ENCODE measurements at regions not wholly inside any gene's neighbourhood (a gene's known extent, or its start where the extent isn't known, plus 50 kb on each side); places are given as distances from the start of the nearest gene placed in this dataset.

DNA sequence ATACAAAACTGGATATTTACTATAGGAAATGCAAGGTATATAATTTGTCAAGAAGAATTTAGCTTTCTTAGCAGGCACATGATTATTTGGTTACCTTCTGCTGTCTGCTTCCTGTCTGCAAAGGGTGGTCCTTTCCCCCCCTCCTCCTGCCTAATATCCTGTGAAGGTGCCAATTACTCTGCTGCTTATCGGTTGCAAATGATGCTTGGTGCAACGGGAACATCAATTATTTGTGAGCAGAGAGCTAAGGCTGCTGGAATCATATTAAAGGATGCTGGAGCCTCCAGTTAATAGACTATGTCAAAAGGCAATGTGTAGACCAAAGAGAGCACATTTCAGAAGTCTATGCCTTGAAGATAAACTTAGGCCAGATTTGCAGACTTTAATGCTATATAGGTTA is 443.7 kb upstream of the ONECUT1 start:
- Histone ChIP-seq H3K27ac (ENCODE audit: low read length) (no peak overlapping the region), H3K9me3 (ENCODE audit: control insufficient read depth, low read depth, low read length) (no peaks in the 10 kb centered on the region), H3K27me3 (ENCODE audit: control insufficient read depth, insufficient read depth, low read length) (no peaks in the 10 kb centered on the region), H3K4me3 (ENCODE audit: low read length) (no peak overlapping the region), H3K9ac (ENCODE audit: low read length) (no peak overlapping the region), H3K36me3 (ENCODE audit: control insufficient read depth, low read depth, low read length) (no peaks in the 10 kb centered on the region), H3K4me1 (ENCODE audit: control insufficient read depth, low read depth, low read length) (no peaks in the 10 kb centered on the region)

DNA sequence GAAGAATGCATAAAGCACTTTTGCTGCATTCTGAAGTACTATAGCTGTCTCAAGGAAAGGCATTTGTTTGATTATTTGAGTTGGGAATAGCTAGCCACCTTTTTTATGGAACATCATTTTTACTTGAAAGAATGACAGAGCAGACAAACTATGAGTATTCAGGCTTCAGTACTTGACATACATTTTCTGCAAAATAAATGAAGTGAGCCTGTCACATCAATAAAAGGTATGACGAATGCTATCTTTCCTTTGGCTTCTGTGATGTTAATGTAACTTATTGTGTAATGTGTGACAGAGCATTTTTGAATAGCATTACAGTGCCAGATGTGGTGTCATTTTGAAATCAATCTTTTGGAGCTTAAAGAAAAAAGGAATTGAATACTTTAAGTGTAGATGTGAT is 440.3 kb upstream of the ONECUT1 start:
- Histone ChIP-seq H3K9ac (ENCODE audit: low read length) (no peak overlapping the region), H3K27ac (ENCODE audit: low read length) (no peak overlapping the region), H3K9me3 (ENCODE audit: control insufficient read depth, low read depth, low read length) (no peaks in the 10 kb centered on the region), H3K4me3 (ENCODE audit: low read length) (no peak overlapping the region), H3K27me3 (ENCODE audit: control insufficient read depth, insufficient read depth, low read length) (no peaks in the 10 kb centered on the region), H3K36me3 (ENCODE audit: control insufficient read depth, low read depth, low read length) (no peaks in the 10 kb centered on the region), H3K4me1 (ENCODE audit: control insufficient read depth, low read depth, low read length) (no peaks in the 10 kb centered on the region)

DNA sequence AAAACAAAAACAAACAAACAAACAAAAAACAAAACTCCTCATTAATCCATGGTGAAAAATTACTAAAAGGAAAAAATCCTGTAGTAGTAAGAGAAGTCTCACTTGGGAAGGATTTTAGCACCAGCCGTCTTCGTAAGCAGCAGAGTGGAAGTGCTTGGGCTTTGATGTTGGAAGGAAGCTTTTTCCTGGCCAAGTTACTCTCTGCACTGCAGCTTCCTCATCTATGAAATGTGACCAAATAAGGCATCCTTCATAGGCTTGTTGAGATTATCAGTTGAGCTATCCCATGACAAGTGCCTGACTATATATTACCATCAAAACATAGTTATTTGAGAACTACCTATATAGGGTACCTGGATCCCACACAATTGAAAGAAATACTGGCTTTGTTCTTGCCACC is 436.4 kb upstream of the ONECUT1 start:
- H3K27ac ChIP-seq (ENCODE audit: low read length): no peak overlapping the region

DNA sequence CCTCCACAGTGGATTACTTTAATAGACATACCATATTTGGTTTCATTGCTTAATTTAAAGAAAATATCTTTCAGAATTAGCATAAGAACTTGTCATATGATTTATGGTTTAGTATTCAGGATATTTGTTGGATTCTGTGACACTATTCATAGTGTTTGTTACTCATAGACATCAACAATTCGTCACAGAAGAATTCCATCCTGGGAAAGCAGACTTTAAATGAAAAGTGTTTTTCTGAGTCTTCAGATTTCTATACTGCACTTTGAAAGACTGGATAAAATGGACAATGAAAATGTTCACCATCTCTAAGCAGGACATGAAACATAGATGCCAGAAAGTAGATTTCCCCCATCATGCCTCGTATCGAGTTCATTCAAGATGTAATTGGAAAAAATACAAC is 435.6 kb upstream of the ONECUT1 start:
- Histone ChIP-seq H3K9ac (ENCODE audit: low read length) (no peak overlapping the region), H3K4me3 (ENCODE audit: low read length) (no peak overlapping the region), H3K27me3 (ENCODE audit: control insufficient read depth, insufficient read depth, low read length) (no peaks in the 10 kb centered on the region), H3K9me3 (ENCODE audit: control insufficient read depth, low read depth, low read length) (no peaks in the 10 kb centered on the region), H3K36me3 (ENCODE audit: control insufficient read depth, low read depth, low read length) (no peaks in the 10 kb centered on the region), H3K4me1 (ENCODE audit: control insufficient read depth, low read depth, low read length) (no peaks in the 10 kb centered on the region), H3K27ac (ENCODE audit: low read length) (no peak overlapping the region)

More for the DNA sequence above, 436.4 kb upstream of the ONECUT1 start:
- no peaks in the 10 kb centered on the region for H3K4me1 ChIP-seq (ENCODE audit: control insufficient read depth, low read depth, low read length)
- no peaks in the 10 kb centered on the region for H3K27me3 ChIP-seq (ENCODE audit: control insufficient read depth, insufficient read depth, low read length)
- H3K36me3 ChIP-seq (ENCODE audit: control insufficient read depth, low read depth, low read length): no peaks in the 10 kb centered on the region
- no peak overlapping the region for H3K4me3 ChIP-seq (ENCODE audit: low read length)
- H3K9ac ChIP-seq (ENCODE audit: low read length): no peak overlapping the region
- H3K9me3 ChIP-seq (ENCODE audit: control insufficient read depth, low read depth, low read length): no peaks in the 10 kb centered on the region

DNA sequence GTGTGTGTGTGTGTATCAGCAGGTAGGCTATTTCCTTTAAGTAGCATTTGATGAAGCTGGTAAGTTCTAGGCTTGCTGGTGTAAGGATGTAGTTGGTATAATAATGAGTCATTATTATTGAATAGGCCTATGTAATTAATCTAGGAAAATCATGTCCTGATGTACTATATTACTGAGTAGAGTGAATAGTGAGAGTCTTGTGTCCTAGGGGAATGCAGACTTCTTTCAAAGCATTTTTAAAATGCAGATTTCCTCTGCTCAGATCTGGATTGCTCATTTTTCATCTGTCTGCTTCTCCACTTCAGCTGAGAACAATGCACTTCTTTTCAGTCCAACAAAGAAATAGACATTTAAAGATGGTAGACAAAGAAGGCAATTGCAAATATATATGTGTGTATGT is 434.2 kb upstream of the ONECUT1 start:
- H3K27me3 ChIP-seq (ENCODE audit: control insufficient read depth, insufficient read depth, low read length): no peaks in the 10 kb centered on the region
- H3K9ac ChIP-seq (ENCODE audit: low read length): no peak overlapping the region
- H3K4me1 ChIP-seq (ENCODE audit: control insufficient read depth, low read depth, low read length): no peaks in the 10 kb centered on the region
- no peak overlapping the region for H3K4me3 ChIP-seq (ENCODE audit: low read length)
- H3K27ac ChIP-seq (ENCODE audit: low read length): no peak overlapping the region
- H3K36me3 ChIP-seq (ENCODE audit: control insufficient read depth, low read depth, low read length): no peaks in the 10 kb centered on the region
- no peaks in the 10 kb centered on the region for H3K9me3 ChIP-seq (ENCODE audit: control insufficient read depth, low read depth, low read length)

DNA sequence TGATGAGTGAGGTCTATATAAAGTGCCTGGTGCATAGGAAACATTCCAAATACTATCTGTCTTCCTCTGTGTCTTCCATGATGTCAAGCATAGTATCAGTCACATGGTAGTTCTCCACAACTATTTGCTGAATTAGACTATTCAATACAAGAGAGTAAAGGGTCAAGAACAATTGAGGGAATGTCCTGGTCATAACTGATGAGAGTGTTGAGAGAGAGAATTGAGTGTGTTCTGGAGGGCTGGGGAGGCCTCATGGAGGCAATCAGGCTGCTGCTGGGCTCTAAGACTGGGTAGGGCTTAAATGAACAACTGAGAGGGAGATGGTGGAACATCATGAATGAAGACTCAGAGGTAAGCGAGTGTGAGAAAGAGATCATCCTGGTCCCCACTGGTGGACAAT is 433.7 kb upstream of the ONECUT1 start:
- no peak overlapping the region for H3K4me3 ChIP-seq (ENCODE audit: low read length)
- no peaks in the 10 kb centered on the region for H3K36me3 ChIP-seq (ENCODE audit: control insufficient read depth, low read depth, low read length)
- no peak overlapping the region for H3K27ac ChIP-seq (ENCODE audit: low read length)

DNA sequence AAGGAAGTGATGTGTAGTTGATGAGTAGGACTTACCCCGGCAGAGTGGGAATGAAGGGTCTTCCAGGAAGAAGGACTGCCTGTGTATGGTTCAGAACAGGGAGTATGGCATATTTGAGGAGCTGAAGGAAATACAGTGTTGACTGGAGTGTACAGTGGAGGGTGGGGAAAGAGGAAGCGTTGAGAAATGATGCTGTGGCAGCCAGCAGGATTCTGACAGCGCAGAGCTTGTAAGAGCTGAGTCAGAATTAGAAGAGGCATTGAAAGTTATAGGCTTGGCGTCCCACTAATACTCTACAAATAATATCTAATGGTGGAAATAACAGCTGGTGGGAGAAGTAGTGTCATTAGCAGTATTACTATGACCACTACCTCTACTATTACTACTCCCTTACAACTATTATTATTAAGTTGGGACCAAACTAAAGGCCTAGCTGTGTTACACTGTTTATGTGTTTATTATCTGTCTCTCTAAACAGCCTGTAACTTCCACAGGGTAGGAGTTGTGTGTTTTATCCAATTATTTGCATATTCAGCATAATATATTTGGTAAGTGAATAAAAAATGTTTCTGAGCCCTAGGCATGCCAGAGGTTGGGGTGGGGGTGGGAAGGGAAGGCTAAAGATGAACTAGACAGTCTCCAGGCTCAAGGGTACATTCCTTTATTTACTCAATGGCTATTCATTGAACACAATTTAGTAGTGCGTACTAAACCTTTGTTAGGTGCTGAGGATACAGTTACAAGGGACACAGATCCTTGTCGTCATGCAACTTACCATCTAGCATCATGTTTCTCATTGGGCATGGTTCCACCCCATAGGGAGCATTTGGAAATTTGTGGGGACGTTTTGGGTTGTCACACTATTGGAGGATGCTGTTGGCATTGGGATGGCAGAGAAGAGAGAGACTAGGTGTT is 428.8 kb upstream of the ONECUT1 start:
- no peaks in the 10 kb centered on the region for H3K9me3 ChIP-seq (ENCODE audit: control insufficient read depth, low read depth, low read length)
- no peak overlapping the region for H3K4me3 ChIP-seq (ENCODE audit: low read length)
- H3K9ac ChIP-seq (ENCODE audit: low read length): no peak overlapping the region
- H3K4me1 ChIP-seq (ENCODE audit: control insufficient read depth, low read depth, low read length): no peaks in the 10 kb centered on the region
- H3K27ac ChIP-seq (ENCODE audit: low read length): no peak overlapping the region
- no peaks in the 10 kb centered on the region for H3K27me3 ChIP-seq (ENCODE audit: control insufficient read depth, insufficient read depth, low read length)
- no peaks in the 10 kb centered on the region for H3K36me3 ChIP-seq (ENCODE audit: control insufficient read depth, low read depth, low read length)

More for the DNA sequence above, 433.7 kb upstream of the ONECUT1 start:
- no peaks in the 10 kb centered on the region for H3K4me1 ChIP-seq (ENCODE audit: control insufficient read depth, low read depth, low read length)
- H3K9ac ChIP-seq (ENCODE audit: low read length): no peak overlapping the region
- H3K27me3 ChIP-seq (ENCODE audit: control insufficient read depth, insufficient read depth, low read length): no peaks in the 10 kb centered on the region
- no peaks in the 10 kb centered on the region for H3K9me3 ChIP-seq (ENCODE audit: control insufficient read depth, low read depth, low read length)

DNA sequence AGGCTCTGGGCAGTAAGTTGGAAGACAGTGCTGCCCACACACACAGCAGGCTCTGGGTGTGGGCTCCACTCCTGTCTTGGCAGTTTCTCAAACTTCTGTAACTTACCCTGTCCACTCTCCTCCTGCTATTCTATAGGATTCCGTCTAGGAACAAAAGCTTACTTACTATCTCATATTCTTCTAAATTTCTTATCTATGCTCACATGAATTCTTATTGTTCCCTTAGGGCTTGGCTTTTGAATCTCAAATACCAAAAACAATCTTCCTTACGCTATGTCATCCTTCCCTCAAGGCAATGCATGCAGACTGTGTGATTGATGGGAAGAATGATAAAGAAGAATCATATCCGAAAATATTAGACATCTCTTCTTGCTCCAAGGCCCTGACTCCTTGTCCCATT is 425.9 kb upstream of the ONECUT1 start:
- Histone ChIP-seq H3K9ac (ENCODE audit: low read length) (no peak overlapping the region), H3K27ac (ENCODE audit: low read length) (no peak overlapping the region), H3K4me1 (ENCODE audit: control insufficient read depth, low read depth, low read length) (peaks cover 4% of the 10 kb centered on the region), H3K36me3 (ENCODE audit: control insufficient read depth, low read depth, low read length) (no peaks in the 10 kb centered on the region), H3K27me3 (ENCODE audit: control insufficient read depth, insufficient read depth, low read length) (no peaks in the 10 kb centered on the region), H3K9me3 (ENCODE audit: control insufficient read depth, low read depth, low read length) (no peaks in the 10 kb centered on the region), H3K4me3 (ENCODE audit: low read length) (no peak overlapping the region)

DNA sequence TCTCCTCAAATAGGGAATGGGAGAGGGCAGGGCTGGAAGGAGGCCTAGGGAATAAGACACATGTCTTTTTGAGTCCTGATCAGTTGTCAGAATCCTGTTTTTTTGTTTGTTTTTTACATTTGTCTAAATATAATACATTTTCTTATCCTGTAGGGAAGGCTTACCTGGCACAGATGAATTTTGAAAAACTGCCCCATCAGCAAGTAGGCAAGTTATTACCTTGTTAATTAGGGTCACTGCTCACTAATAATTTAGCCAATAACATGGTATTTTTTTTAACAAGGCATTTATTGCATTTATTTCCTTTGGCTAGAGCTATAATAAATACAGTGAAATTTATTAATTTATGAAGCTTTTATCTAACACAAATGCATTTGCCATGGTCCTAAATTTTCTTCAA is 423.2 kb upstream of the ONECUT1 start:
- H3K9me3 ChIP-seq (ENCODE audit: control insufficient read depth, low read depth, low read length): no peaks in the 10 kb centered on the region
- H3K4me3 ChIP-seq (ENCODE audit: low read length): no peak overlapping the region
- H3K4me1 ChIP-seq (ENCODE audit: control insufficient read depth, low read depth, low read length): peaks cover 12% of the 10 kb centered on the region
- no peaks in the 10 kb centered on the region for H3K36me3 ChIP-seq (ENCODE audit: control insufficient read depth, low read depth, low read length)
- H3K27ac ChIP-seq (ENCODE audit: low read length): no peak overlapping the region
- H3K9ac ChIP-seq (ENCODE audit: low read length): no peak overlapping the region
- H3K27me3 ChIP-seq (ENCODE audit: control insufficient read depth, insufficient read depth, low read length): no peaks in the 10 kb centered on the region

DNA sequence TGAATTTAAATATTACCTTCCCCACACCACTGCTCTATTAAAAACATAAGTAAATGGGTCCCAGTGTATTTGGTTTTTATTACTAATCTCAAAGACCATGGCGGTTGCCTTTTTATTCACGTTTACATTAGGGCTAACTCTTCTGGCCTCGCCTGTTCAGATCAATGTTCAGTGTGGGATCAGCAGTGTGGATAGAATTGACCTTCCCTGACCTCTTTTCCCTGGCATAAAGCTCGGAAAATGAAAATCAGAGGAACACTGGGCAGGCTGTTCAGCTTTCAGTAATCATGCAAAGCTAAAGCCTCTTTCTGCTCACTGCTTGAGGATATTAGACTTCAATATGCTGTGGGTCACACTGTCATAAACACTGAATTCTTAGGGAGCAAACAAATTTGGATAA is 422.6 kb upstream of the ONECUT1 start:
- H3K9me3 ChIP-seq (ENCODE audit: control insufficient read depth, low read depth, low read length): no peaks in the 10 kb centered on the region
- H3K4me1 ChIP-seq (ENCODE audit: control insufficient read depth, low read depth, low read length): peaks cover 12% of the 10 kb centered on the region
- H3K4me3 ChIP-seq (ENCODE audit: low read length): no peak overlapping the region
- H3K27ac ChIP-seq (ENCODE audit: low read length): no peak overlapping the region
- H3K9ac ChIP-seq (ENCODE audit: low read length): no peak overlapping the region
- H3K36me3 ChIP-seq (ENCODE audit: control insufficient read depth, low read depth, low read length): no peaks in the 10 kb centered on the region
- H3K27me3 ChIP-seq (ENCODE audit: control insufficient read depth, insufficient read depth, low read length): no peaks in the 10 kb centered on the region

DNA sequence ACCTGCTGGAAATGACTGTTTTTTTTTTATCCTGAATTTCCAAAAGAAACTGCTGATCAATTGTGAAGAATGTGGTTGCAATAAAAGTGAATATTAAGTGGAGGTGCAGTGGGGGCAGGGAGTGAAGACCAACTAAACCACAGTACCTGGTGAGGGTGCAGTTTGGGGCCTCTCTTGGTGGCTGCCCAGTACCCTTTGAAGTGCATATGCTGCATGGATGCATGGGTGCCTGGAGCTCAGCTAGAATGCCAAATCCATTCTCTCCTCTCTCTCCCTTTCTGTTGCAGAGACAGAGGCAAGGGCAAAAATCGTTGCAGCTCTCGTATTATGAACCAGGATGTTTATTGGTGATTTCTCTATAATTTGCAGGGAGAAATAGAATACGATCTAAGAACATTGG is 420.5 kb upstream of the ONECUT1 start:
- peaks cover 12% of the 10 kb centered on the region for H3K4me1 ChIP-seq (ENCODE audit: control insufficient read depth, low read depth, low read length)
- no peaks in the 10 kb centered on the region for H3K9me3 ChIP-seq (ENCODE audit: control insufficient read depth, low read depth, low read length)
- no peaks in the 10 kb centered on the region for H3K27me3 ChIP-seq (ENCODE audit: control insufficient read depth, insufficient read depth, low read length)
- H3K36me3 ChIP-seq (ENCODE audit: control insufficient read depth, low read depth, low read length): no peaks in the 10 kb centered on the region
- no peak overlapping the region for H3K9ac ChIP-seq (ENCODE audit: low read length)
- no peak overlapping the region for H3K27ac ChIP-seq (ENCODE audit: low read length)
- no peak overlapping the region for H3K4me3 ChIP-seq (ENCODE audit: low read length)

DNA sequence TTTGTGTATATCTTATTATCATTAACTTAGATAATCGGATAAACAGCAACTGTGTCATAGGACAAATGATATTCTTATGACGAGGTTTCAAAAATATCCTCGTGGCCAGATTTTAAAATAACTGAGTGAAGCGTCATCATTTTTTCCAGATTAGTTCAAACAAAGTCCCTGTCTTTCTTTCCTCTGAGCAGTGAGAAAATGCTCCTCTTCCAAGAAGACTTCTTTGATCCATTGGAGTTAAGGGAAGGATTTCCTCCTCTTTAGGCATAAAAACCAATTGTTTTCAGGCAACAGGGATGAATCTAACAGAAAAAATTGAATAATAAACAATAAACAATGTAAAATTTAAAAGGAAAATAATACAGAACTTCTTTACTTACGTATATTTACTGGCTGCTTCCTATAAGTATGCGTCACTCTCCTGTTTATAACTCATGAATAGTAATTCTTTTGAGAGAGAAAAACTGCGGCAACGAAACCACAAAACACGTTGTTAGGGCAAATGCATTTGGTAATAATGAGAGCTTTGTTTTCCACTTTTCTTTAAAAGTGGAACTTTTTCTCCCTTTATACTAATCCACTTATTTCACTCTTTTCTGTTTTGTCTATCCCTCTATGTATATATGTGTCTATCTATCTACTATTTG is 419.4 kb upstream of the ONECUT1 start:
- no peak overlapping the region for H3K9ac ChIP-seq (ENCODE audit: low read length)
- no peak overlapping the region for H3K27ac ChIP-seq (ENCODE audit: low read length)
- no peak overlapping the region for H3K4me3 ChIP-seq (ENCODE audit: low read length)

More for the DNA sequence above, 419.4 kb upstream of the ONECUT1 start:
- H3K36me3 ChIP-seq (ENCODE audit: control insufficient read depth, low read depth, low read length): no peaks in the 10 kb centered on the region
- peaks cover 12% of the 10 kb centered on the region for H3K4me1 ChIP-seq (ENCODE audit: control insufficient read depth, low read depth, low read length)
- H3K9me3 ChIP-seq (ENCODE audit: control insufficient read depth, low read depth, low read length): no peaks in the 10 kb centered on the region
- no peaks in the 10 kb centered on the region for H3K27me3 ChIP-seq (ENCODE audit: control insufficient read depth, insufficient read depth, low read length)
